SIG-M5 (cell line): ENCODE measurements at regions not wholly inside any gene's neighbourhood (a gene's known extent, or its start where the extent isn't known, plus 50 kb on each side); places are given as distances from the start of the nearest gene placed in this dataset.
"Not testable (repeated sequence)": the region's sequence is repeated elsewhere in the genome, so short reads cannot be mapped to it uniquely, and the experiment has no call there.

Experiments
- DNase-seq: peaks from one replicate; lab custom pipeline; 2025; lab: John Stamatoyannopoulos, UW

DNA sequence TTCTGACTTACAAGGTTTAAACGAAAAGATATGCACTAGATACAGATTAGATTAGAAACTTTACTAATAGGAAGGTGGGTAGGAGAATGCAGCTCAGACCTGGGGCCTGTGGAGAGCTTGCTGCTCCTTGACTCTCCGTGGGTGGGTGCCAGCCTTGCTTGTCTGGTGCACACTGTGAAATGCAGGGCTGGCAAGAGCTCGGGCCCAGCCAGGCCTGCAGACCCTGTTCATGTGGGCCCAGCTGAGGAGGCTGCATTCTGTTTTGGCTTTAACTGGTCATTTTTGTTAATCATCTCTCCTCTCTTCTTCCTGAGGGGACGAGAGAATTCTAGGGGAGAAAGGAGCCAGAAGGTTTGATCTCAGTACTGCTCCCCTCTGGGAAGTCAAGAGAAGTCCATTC lies 325.4 kb downstream of the QKI start:
- DNase-seq: no peak

DNA sequence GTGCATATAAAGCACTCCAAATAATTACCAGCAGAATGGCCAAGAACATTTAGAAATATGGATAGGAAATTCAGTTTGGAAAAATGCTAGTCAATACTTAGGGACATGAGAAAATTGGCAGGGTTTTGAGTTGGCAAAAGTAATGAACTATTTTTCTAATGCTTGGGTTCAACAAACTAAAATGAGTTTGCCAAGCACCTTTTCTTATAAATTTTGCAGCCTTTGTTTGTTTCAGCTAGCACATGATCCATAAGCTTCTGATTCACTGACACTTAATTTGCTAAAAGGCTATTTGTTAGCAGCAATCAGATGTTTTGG lies 324.8 kb downstream of the QKI start:
- no peak for DNase-seq

DNA sequence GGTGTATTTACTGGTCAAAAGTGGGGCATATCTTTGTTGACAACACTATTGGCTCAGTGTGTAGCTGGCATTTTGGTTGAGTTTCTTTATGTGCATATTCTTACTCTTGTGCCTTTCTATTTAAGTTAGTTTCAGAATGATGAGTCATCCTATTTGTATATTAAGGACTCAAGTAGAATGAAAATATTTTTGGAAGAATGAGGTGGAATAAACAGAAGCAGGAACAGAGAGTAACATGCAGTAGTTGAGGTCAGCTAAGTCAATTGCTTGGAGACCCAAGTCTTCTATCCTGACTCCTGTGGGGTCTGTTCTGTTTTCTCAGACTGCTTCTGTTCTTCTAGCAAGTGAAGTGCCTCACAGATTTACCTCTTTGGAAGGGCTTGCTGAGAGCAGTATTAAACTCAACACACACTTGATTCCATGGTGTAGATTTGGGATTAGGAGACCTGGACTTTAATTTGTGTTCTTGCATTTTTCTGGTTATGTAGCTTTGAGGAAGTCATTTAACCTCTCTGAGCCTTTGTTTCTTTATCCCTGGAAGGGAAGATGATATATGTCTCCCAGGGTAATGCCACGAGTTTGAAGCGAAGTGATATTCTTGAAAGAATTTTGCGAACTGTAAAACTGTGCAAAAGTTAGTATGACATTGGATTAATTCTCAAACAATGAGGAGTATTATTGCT lies 324.3 kb downstream of the QKI start:
- DNase-seq: no peak

DNA sequence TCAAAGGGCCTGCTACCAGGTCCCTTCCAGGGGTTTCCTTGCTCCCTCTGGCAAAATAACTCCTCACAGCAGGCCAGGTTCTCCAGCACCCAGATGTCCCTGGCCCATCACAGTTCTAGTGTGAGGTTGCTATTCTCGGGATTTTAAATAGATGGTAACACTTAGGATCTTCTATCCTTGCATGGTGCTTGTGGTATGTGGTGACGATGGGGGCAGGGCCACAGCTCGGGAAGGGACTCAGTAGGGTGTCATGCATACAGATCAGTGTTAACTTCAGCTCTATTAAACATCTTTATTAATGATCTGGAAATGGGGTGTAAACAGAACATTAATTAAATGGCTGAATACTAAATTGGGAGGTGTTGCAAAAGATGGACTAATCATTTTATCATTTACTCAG lies 323.8 kb downstream of the QKI start:
- DNase-seq: no peak

DNA sequence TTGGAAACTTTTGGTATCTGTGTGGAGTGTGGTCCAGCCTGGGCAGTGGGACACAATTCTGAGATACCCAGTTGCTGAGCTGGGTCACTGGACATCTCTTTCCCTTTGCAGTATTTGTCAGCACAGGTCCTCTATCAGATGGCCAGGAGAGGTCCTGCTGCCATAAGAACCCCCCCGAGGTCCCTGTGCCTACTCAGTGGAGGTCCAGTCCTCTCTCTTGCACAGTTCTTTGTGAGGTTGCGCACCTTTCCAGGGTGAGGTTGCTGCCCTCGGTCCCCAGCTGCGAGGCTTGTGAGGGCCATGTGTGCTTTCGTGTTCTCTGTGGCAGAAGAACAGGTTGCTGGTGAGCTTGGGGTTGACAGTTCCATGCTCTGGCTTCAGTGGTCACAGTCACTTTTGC lies 320.6 kb downstream of the QKI start:
- no peak for DNase-seq

DNA sequence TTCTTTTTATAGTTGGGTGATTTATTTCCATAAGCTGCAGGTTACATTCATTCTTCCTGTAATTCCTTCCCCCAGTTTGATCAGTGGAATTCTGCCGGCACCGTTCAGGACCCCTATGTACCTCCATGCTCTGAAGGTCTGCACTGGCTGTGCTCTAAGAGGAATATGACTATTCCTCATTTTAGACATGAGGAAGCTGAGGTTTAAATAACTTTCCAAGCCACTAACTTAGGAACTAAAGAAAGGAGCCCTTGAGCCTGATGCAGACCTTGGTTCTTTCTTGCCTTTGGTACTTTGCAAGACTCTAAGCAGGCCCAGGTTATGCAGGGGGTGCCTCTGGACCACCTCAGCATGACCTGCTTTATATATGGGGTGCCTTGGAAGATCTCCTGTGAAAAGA lies 318.5 kb downstream of the QKI start:
- DNase-seq: no peak

DNA sequence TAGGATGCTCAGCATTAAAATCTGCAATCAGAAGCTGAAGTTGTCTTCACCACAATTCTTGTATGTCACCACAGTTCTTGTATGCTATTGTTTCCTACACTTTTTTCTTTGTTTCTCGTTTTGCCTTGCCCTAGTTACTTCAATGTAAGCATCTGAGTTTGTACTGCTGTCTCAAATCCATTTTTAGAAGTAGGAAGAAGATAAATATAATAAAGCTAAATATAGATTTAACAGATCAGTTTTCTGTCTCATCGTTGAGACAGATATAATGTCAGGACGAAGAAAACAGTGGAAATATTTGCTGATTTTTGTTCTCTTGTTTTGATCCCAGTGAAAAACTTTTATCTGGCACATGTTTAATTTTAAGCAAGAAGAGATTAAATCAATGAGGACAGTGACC lies 318.0 kb downstream of the QKI start:
- no peak for DNase-seq

DNA sequence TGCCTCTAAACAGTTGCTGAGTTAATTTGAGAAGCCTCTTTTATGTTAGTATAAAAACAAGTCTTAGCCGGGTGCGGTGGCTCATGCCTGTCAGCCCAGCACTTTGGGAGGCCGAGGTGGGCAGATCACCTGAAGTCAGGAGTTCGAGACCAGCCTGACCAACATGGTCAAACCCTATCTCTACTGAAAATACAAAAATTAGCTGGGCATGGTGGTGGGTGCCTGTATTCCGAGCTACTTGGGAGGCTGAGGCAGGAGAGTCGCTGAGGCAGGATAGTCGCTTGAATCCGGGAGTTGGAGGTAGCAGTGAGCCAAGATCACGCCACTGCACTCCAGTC lies 317.5 kb downstream of the QKI start:
- not testable (repeated sequence) for DNase-seq

DNA sequence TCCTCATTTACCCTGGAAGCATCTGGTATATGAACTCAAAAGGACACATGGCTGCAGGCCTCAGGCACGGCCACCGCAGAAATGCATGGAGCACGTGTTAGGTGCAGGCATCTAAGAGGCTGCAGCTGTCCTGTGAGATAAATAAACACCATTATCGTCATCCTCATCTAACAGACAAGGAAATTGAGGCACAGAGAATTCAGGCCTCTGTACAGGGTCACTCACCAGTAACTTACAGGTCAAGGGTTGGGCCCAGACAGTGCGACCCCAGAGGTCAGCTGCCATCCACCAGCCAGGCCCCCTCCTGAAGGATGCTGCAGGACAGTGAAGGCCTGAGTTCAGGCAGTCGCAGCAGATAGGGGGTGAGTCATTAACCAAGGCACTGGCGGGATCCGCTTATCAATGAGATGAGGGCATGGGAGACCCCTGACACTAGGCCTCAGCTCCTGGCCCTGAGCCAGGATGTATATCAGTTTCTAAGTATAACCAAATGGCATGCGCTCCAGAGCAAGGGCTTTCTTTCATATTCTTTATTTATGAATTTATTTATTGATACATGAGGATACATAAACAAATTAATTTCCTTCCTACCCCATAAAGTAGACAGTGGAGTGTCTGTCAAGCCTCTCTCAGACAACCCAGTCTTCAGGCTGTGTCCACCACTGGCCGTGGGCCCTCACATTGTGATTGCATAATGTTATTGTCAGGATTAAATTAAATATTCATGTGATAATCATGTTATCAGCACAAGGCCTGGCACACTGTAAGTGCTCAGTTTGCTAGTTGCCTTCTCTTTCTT lies 316.9 kb downstream of the QKI start:
- no peak for DNase-seq

DNA sequence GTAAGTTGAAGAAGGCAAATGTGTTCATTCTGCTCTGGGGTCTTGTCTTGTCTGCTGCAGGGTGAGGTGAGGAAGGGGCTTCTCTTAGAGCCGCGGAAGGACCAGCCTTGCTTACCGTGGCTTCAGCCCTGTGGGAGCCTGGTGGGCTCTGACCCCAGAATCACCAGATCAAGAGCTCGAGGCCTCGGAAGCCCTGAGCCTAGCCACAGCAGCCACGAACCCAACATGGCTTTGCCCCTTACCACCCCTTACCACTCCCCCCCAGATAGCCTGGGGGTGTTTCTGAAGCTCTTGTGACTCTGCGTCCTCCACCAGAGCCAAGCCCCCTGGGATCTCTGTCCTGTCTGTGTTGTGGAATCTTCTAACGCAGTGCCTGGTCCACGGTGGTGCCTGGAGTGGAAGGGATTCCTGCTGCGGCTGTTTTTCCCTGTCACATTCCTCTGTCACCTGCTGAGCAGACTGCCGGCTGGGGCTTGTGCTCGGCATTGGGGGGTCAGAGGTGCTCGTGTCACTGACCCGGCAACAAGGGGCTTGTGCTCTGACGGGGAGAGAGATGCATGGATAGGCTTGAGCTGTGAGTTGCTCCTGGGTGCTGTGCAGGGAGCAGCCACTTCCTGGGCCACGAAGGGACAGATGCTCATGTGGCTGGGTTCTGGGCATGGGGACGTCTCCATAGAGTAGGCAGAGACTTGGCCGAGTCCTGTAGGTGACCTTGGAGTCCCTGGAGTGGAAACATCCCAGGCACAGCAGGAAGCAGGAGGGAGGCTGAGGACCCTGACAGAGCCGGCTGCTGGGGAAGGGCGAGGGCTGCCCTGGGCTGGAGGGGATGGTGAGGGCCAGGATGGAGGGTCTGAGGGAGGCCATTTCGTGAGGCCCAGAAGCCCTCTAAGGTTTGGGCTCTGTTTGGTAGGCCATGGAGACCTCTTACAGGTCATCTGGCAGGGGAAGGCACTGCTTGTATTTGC lies 316.0 kb downstream of the QKI start:
- no peak for DNase-seq

DNA sequence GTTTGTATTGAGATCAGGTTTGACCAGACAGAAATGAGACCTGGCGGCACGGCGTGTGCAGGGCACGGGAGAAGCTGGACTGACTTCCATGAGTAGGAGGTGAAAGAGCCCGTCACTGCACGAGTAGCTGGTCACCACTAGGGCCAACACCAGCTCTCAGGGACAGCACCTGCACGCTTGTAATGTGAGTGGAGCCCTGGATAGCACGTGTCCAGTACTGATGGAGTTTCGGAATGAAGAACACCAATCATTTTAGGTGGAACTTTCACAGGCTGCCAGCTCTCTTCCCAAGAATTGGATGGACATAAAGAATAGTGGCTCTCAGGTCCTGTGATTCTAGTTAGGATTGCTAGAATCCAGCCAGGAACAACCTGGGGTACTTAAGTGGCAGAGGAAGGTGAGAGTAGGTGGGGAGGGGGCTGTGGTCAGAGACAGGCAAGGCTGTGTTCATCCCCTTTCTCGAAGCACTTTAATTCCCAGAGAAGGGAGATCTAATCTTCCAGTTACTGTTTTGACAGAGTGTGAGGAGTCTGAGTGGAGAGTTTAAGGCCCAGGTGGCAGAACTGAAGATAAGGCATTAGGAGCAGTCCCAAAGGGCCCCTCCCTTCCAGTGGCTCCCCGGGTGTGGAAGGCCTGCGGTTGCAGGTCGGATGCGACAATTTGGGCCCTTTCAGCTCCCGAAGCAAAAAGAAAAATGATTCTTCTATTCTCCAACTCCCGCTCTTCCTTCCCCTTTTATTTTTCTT lies 314.8 kb downstream of the QKI start:
- DNase-seq: no peak

DNA sequence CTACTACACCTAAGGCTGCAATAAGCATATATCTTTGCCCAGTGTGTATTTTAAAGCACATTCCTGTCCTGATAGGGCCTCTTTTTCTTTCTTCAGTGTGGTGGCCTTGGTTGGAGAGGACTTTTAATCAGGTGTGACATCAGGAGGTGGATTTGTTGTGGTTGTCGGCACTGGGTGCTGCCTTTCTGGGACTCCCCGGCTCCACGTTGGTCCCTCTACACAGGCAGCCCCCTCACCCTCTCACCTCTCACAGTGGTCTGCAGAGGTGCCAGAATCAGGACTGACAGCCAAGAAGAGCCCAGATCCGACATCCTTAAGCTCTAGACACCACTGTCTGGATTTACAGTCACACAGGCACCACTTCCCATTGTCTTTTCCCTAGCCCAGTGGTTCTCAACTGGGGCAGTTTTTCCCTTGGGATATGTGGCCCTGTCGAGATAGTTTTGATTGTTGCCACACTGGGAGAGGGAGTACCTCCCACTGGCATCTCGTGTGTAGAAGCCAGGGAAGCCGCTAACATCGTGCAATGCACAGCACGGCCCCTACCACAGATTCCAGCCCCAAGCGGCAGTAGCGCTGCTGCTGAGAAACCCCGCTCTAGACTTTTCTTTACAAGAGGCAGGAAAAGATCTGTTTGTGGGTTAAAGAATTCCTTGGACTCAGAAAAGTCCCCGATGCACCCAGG lies 314.1 kb downstream of the QKI start:
- DNase-seq: no peak

DNA sequence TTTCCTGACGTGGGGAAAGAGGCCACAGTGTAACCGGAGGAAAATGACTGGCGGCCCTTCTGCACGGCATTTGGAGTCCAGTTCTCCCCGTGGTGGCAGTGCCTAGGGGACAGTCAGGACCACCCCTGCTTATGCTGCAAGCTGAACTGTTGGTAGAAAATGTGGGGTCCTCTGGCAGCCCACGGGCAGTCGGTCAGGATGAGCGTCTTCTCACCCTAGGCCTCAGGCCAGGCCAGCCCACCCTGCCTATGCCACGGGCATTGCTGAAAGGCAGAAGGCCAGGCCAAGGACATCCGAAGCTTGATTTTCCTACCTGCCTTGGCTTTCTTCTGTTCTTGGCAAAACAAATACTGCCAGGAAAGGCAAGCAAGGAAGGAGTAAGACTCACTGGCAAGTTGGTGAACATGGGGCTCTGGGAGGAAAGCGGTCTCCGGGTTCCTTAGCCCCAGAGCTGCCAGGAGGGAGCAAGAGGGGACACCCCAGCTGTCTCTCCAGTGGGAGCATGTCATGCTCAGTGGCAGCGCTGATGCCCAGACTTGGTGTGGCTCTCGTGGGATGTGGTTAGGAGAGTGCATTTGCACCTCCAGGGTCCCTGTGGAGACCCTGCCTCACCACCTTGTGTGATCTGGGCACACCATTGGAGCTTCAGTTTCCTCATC lies 311.6 kb downstream of the QKI start:
- no peak for DNase-seq

DNA sequence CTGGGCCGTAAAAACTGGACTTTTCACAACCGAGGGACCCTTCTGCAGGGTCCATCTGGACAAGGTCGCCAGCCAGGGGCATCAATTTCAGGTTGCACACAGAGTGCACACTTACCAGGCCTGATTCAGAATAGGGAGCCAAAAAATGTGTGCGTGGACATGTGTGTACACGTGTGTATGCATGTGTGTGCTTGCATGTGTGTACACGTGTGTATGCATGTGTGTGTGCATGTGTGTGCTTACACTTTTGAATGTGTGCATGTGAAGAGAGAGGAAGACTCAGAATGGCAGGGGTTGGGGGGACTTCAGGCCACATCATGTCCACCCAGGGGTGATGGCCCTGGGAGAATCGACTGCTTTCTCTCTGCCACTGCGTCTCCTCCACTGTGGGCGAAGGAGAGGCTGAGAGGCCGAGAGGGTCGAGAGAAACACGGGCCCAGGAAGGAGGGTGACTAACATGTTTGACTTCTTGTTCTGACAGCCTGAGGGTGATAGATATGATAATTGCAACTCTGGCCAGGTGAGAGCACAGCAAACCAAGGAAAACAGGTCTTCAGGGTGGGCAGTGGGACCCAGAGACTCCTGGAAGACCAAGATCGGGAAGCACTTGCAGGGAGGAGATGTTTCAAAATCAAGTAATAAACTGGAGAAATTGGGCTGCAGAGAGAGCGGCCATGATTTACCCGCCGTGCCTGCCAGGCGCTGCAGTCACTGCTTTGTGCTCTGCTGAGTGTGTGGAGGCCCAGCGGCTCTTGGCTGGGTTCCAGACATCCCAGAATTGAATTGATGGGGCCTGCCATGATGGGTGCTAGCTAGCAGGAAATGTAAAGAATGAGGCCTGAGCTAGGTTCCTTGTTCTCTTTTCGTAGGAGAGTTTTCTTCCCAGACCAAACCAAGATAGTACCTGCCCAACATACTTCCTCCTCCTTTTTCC lies 310.8 kb downstream of the QKI start:
- DNase-seq: no peak

DNA sequence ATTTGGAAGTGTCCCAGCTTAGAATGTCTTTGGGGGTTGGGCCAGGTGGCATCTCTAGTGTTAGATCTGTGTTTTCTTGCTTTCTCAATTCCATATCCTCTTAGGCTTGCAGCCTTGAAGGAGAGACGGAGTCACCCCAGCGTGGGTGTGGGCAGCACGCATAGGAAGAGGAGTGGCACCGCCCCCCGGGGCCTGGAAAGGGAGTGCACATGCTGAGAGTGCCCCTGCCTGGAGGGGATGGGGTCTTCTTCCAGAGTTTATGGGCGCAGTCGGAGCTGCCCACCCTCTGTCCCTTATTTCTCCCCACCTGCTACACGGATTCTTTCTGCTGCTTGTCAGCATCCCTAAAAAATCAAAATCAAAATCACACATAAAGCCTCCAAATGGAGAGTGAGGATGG lies 309.7 kb downstream of the QKI start:
- no peak for DNase-seq

DNA sequence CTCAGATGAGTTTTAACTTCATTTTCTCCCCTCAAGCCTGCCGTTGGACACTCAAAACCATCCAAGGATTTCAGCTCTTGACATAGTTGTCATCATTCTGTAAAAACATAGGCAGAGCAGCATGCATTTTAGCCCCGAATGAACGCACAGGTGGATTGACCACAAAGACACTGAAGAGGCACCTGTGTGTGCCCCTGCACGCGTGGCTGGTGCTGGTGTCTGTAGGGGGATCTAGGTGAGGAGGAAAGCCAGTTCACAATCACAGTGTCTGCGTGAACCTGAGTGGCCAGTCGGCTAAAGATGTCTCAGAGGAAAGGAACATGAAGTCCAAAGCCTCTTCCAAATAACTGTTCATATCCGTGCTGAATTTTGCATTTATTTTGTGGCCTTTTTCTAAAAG lies 309.2 kb downstream of the QKI start:
- DNase-seq: no peak

DNA sequence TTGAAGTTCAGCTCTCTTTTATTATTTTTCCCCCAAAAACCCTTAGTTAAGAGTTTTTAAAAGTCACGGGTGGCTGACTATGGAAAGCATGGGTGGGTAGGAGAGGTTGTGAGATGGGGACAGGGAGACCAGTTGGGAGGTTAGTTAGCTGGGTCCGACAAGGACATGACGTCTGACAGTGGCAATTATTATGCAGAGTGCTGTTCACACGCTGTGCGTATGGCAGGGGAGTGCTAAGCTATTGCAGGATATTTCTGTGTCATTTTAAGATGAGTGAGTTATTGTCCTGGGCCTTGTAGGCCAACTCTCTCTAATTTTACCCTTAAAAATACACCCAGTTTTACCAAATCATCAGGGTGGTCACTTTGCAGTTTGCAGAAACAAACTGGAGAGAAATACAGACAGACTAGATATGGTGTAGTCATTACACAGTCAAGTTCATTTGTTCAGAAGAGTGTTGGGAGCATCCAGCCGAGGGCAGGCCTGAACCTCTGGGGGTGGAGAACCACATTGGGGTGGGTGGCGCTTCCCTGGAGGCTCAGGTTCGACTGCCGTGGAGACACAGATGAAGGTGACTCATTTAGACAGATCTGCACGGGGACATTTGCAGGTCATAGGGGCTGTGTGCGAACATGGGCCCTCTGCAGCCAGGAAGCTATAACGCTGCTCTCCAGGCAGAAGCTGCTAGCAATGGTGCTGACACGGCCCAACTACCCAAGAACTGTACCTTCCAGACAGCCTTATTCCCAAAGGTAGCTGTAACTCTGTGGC lies 307.6 kb downstream of the QKI start:
- no peak for DNase-seq

DNA sequence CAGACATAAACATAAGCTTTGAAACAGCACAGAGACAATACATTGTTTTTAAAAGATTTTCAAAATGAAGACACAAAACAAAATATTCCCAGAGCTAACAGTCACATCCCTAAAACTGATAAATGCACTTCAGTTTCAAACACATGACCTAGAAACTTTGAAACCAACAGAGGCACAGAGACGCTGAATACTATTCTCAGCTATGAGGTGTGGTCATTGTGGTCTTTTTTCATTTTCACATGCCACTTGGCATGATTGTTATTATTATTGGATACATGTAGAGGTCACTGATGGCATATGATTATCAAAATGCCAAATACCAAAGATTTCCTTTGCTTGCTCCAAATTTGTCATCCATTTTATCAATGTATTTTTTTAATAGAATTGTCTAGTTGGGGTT lies 306.9 kb downstream of the QKI start:
- no peak for DNase-seq
